Bronchial epithelial cell (primary cell): ENCODE measurements at regions not wholly inside any gene's neighbourhood (a gene's known extent, or its start where the extent isn't known, plus 50 kb on each side); places are given as distances from the start of the nearest gene placed in this dataset.

Experiments
- DNase-seq: peaks from one replicate; pipeline ENCODE4 v3.0.0-alpha.2; 2010; ENCODE audit warnings: low read depth
- FAIRE-seq: peaks from 2 replicates; lab custom pipeline; 2011; peaks lifted over from hg19 to GRCh38; lab: Jason Lieb, UNC
- H3K27me3 ChIP-seq: 2 replicates; pipeline ENCODE4 v1.5.1; 2011; ENCODE audit warnings: low read length; ENCODE audit not compliant: control insufficient read depth, insufficient read depth
- H3K36me3 ChIP-seq: 2 replicates; pipeline ENCODE4 v1.5.1; 2011; ENCODE audit warnings: low read length; ENCODE audit not compliant: control insufficient read depth, insufficient read depth
- H3K4me3 ChIP-seq: 2 replicates; pipeline ENCODE4 v1.5.1; 2011; ENCODE audit warnings: mild to moderate bottlenecking, low read depth, low read length, control low read depth
- CTCF ChIP-seq: IDR thresholded peaks from 2 replicates; pipeline ENCODE4 v1.5.1; 2011; ENCODE audit warnings: mild to moderate bottlenecking, moderate library complexity, low read length, control low read depth, inconsistent platforms; ENCODE audit not compliant: insufficient read depth, severe bottlenecking

- Histone ChIP-seq H3K36me3 (no peaks in the 10 kb centered on the region), H3K4me3 (no peak overlapping the region), H3K27me3 (no peaks in the 10 kb centered on the region)
- DNase-seq: peak; percentile 4
- FAIRE-seq: no peak
- no peak for TF ChIP-seq CTCF
Measured at GRCh38 chr3:116836286-116836685, 126.7 kb downstream of the TUSC7 start.

- TF ChIP-seq CTCF: no peak
- FAIRE-seq: no peak
- no peaks in the 10 kb centered on the region for H3K36me3 ChIP-seq
- H3K4me3 ChIP-seq: no peak overlapping the region
- H3K27me3 ChIP-seq: no peaks in the 10 kb centered on the region
- no peak for DNase-seq
Measured at GRCh38 chr3:116837483-116837882, 127.9 kb downstream of the TUSC7 start.

- Histone ChIP-seq H3K36me3 (no peaks in the 10 kb centered on the region), H3K27me3 (no peaks in the 10 kb centered on the region), H3K4me3 (no peak overlapping the region)
- no peak for FAIRE-seq
- no peak for TF ChIP-seq CTCF
- no peak for DNase-seq
Measured at GRCh38 chr3:116841003-116841735, 131.6 kb downstream of the TUSC7 start.

GRCh38 chr3:116842254-116842957 lies 132.8 kb downstream of the TUSC7 start:
- Histone ChIP-seq H3K4me3 (no peak overlapping the region), H3K36me3 (no peaks in the 10 kb centered on the region), H3K27me3 (no peaks in the 10 kb centered on the region)
- FAIRE-seq: no peak
- no peak for TF ChIP-seq CTCF
- no peak for DNase-seq

- TF ChIP-seq CTCF: no peak
- DNase-seq: no peak
- peak; percentile 52 for FAIRE-seq
- H3K4me3 ChIP-seq: no peak overlapping the region
- H3K27me3 ChIP-seq: no peaks in the 10 kb centered on the region
- H3K36me3 ChIP-seq: no peaks in the 10 kb centered on the region
Measured at GRCh38 chr3:116848248-116848829, 138.8 kb downstream of the TUSC7 start.
